ENCODE measurements at regions not wholly inside any gene's neighbourhood (a gene's known extent, or its start where the extent isn't known, plus 50 kb on each side); places are given as distances from the start of the nearest gene placed in this dataset.
A peak's percentile ranks its signal among the peaks of the same experiment; 100 is the strongest.
"Not testable (repeated sequence)": the region's sequence is repeated elsewhere in the genome, so short reads cannot be mapped to it uniquely, and the experiment has no call there.

DNA sequence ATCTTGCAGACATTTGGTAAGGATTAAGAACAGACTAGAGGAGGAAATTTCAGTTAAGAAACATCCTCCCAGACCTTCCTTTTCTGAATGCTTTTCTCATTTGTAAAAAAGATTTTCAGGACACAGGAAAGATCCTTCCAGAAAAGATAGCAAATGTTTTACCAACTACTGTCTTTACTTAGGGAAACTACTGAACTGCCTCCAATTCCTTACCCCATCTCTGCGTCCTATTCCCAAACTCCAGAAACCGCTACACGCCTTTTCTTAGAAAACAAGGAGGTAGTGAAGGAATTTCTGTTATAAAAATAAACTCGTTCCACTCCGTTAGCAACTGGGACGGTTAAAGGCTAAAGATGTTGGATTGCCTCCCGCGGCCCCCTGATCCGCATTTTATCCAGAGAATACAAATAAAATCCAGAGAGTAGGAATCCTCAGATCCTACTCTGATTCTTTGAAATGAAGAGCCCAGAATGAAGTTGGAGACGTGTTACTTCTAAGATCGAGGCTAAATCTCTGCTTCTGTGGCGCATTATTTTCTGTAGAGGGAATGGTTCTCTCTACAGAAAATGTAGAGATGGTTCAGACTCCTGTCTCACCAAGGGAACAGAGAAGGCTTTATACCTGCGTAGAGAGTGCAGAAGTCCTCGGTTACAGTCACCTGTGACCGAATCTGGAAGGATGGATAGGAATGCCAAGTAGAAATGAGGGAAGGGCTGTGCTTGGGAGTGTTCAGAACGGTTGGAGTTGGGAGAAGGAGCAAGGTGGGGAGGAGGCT, 133.0 kb downstream of the GPX5 start:
- ATAC-seq (ENCODE audit: low read depth) = no peak

DNA sequence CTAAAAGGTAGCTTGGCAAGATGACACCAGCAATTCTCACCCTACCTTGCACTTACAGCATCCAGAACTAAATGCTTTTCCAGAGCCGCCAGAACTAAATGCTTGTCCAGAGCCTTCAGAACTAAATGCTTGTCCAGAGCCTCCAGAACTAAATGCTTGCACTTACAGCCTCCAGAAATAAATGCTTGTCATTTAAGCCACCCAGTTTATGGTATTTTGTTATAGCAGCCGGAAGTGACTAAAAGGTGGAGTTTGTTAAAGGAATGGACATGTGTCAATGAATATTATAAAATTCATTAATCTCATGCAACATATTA, 133.5 kb downstream of the GPX5 start:
- peaks cover 11% of the 10 kb centered on the region for H3K4me1 Mint-ChIP-seq
- H3K27ac Mint-ChIP-seq = no peak overlapping the region
- peaks cover 19% of the 10 kb centered on the region for H3K27me3 Mint-ChIP-seq
- no peak overlapping the region for H3K4me3 Mint-ChIP-seq
- H3K9me3 Mint-ChIP-seq = no peaks in the 10 kb centered on the region
- no peak for ATAC-seq (ENCODE audit: low read depth)
- H3K36me3 Mint-ChIP-seq = no peaks in the 10 kb centered on the region
- DNase-seq (ENCODE audit: low spot score in 2 of 2) = no peak

More for the DNA sequence above, 133.0 kb downstream of the GPX5 start:
- Mint-ChIP-seq H3K9me3 (no peaks in the 10 kb centered on the region), H3K27me3 (peaks cover 19% of the 10 kb centered on the region), H3K36me3 (no peaks in the 10 kb centered on the region), H3K4me1 (peaks cover 11% of the 10 kb centered on the region), H3K27ac (peak overlapping the region; percentile 81), H3K4me3 (no peak overlapping the region)
- no peak for DNase-seq (ENCODE audit: low spot score in 2 of 2)

DNA sequence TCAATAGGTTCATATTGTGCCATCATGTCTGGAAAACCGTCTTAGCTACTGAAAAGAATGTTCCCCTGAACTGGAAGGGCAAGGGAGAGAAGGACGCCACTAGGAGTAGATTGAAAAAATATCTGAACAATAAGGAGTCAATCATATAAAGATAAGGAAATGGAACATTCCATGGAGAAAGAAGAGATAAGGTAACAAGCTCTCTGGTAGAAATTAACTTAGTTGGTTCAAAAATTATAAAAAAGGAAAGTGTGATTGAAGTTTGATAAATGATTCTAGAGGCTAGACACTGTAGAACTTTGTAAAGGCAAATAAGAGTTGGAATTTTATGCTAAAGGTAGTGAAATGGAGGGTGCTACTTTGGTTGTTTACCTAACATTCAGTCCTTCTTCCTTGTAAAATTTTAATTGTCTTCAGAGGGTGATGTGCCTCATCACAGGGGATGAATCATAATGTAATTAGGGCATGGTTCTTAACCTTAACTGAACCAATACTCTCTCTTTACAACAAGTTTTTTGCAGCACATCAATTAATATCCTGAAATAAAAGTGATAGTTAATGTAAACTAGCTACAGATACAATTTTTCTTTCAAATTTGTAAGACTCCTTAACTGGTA, 135.5 kb downstream of the GPX5 start:
- H3K4me1 Mint-ChIP-seq = peaks cover 11% of the 10 kb centered on the region
- H3K4me3 Mint-ChIP-seq = no peak overlapping the region
- no peak overlapping the region for H3K27ac Mint-ChIP-seq
- no peak for DNase-seq (ENCODE audit: low spot score in 2 of 2)
- H3K27me3 Mint-ChIP-seq = peaks cover 19% of the 10 kb centered on the region
- no peaks in the 10 kb centered on the region for H3K36me3 Mint-ChIP-seq
- H3K9me3 Mint-ChIP-seq = no peaks in the 10 kb centered on the region
- ATAC-seq (ENCODE audit: low read depth) = no peak

DNA sequence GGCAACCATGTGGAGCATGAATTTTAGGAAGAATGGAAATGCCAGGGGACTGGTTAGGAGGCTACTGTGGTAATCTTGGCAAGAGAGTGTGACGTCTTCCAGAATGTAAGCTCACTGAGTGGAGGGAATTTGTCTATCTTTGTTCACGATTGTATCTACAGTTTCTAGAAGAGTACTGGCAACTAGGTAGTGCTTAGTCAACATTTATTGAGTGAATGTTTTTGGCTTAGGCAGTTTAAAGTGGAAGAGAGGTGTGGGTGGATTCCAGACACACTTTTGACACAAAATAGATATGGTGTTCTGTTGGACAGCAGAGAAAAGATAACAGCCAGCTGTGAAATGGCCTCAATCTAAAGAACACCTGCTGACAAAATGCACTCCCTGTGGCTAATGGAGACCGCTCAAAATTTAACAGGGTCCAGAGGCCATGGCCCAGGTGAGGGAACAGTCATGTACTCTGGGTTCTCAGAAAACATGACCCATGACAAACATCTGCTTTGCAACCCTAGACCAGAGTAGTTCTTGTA, 139.3 kb downstream of the GPX5 start:
- no peak for DNase-seq (ENCODE audit: low spot score in 2 of 2)
- no peaks in the 10 kb centered on the region for H3K36me3 Mint-ChIP-seq
- ATAC-seq (ENCODE audit: low read depth) = no peak
- no peaks in the 10 kb centered on the region for H3K9me3 Mint-ChIP-seq
- no peak overlapping the region for H3K4me3 Mint-ChIP-seq
- no peaks in the 10 kb centered on the region for H3K4me1 Mint-ChIP-seq
- H3K27ac Mint-ChIP-seq = no peak overlapping the region
- H3K27me3 Mint-ChIP-seq = peaks cover 9% of the 10 kb centered on the region

DNA sequence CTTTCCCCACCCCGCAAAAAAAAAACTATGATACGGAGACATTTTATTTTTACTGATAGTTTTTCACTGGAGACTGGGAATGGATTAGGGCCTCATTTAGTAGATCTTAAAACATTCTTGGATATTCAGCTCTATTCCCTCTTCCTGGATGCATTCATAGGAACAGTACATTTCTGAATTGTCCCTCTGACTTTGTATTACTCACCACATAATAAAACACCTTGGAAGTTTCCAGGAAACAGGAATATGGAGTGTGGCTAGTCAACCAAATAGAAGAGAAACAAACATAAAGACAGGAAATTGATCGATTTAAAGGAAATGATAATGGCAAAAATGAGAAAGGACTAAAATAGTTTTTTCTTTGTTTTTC, 147.7 kb downstream of the GPX5 start:
- no peak for DNase-seq (ENCODE audit: low spot score in 2 of 2)
- H3K27ac Mint-ChIP-seq = no peak overlapping the region

DNA sequence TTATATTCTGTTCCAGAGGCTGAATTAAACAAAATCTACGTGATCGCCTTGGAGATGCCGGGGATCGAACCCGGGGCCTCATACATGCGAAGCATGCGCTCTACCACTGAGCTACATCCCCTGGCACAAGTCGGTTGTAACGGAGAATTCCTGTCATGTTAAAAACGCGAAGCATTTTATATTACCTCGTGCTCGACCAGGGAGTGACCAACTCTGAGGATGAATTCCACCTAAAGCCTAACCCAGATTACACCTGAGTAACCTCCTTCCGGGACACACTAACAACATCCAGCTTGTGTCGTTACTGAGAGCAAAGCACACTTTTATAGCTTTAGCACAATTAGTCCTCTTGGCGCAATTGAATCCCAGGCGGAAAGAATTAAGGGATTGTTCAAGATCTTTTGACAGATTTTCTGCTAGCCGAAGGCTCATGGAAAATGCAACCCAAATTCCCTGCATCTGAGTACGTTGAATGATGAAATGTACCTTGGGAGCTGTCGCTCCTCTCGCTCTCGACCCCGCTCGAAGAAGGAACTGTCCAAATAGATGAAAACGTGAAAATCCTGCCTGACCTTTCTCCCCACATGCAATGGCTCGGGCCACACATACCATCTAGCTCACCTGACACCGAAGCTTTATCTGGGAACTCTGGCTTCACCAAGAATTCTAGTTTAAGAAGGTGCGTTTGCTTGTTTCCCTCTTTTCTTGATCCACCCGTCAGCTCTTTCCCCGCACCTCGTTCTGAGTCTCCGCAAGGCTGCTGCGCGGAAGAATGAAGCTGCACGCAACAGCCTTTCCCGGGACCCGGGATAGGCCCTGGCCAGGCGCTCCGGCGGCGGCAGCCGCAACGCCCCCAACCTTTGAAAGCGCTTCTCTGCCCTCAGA, 148.3 kb downstream of the GPX5 start:
- H3K27me3 Mint-ChIP-seq = peaks cover 29% of the 10 kb centered on the region
- H3K4me3 Mint-ChIP-seq = no peak overlapping the region

More for the DNA sequence above, 147.7 kb downstream of the GPX5 start:
- peaks cover 28% of the 10 kb centered on the region for H3K27me3 Mint-ChIP-seq
- no peak for ATAC-seq (ENCODE audit: low read depth)
- H3K4me3 Mint-ChIP-seq = no peak overlapping the region
- H3K9me3 Mint-ChIP-seq = no peaks in the 10 kb centered on the region
- peaks cover 3% of the 10 kb centered on the region for H3K4me1 Mint-ChIP-seq
- H3K36me3 Mint-ChIP-seq = no peaks in the 10 kb centered on the region

DNA sequence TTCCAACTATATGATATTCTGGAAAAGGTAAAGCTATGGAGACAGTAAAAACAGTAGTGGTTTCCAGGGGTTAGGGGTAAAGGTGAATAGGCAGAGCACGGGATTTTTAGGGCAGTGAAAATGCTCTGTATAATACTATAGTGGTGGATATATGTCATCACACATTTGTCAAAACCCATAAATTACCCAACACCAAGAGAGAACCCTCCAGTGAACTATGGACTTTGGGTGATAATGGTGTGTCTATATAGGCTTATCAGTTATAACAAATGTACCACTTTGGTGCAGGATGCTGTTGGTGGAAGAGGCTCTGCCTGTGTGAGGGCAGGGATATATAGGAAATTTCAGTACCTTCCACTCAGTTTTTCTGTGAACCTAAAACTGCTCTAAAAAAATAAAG, 149.9 kb downstream of the GPX5 start:
- peaks cover 3% of the 10 kb centered on the region for H3K4me1 Mint-ChIP-seq
- H3K27ac Mint-ChIP-seq = no peak overlapping the region
- ATAC-seq (ENCODE audit: low read depth) (no peak), DNase-seq (ENCODE audit: low spot score in 2 of 2) (no peak)
- H3K27me3 Mint-ChIP-seq = peaks cover 27% of the 10 kb centered on the region
- no peaks in the 10 kb centered on the region for H3K9me3 Mint-ChIP-seq
- H3K4me3 Mint-ChIP-seq = no peak overlapping the region
- no peaks in the 10 kb centered on the region for H3K36me3 Mint-ChIP-seq

More for the DNA sequence above, 148.3 kb downstream of the GPX5 start:
- H3K9me3 Mint-ChIP-seq = no peaks in the 10 kb centered on the region
- H3K36me3 Mint-ChIP-seq = no peaks in the 10 kb centered on the region
- H3K4me1 Mint-ChIP-seq = peaks cover 3% of the 10 kb centered on the region
- no peak for ATAC-seq (ENCODE audit: low read depth)
- no peak for DNase-seq (ENCODE audit: low spot score in 2 of 2)
- H3K27ac Mint-ChIP-seq = no peak overlapping the region

DNA sequence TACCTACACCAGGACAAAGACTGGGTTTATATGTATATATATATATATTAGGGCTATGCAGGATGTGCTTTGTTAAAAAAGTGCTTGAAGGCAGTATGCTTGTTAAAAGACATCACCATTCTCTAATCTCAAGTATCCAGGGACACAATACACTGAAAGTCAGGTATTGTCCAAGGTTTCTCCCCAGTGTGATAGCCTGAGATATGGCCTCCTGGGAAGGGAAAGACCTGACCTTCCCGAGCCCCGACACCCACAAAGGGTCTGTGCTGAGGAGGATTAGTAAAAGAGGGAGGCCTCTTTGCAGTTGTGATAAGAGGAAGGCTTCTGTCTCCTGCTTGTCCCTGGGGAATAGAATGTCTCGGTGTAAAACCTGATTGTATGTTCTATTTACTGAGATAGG, 156.9 kb downstream of the GPX5 start:
- Mint-ChIP-seq H3K27me3 (peaks cover 22% of the 10 kb centered on the region), H3K36me3 (no peaks in the 10 kb centered on the region), H3K9me3 (no peaks in the 10 kb centered on the region), H3K4me3 (no peak overlapping the region), H3K27ac (no peak overlapping the region), H3K4me1 (peaks cover 3% of the 10 kb centered on the region)
- DNase-seq (ENCODE audit: low spot score in 2 of 2) (no peak), ATAC-seq (ENCODE audit: low read depth) (no peak)

DNA sequence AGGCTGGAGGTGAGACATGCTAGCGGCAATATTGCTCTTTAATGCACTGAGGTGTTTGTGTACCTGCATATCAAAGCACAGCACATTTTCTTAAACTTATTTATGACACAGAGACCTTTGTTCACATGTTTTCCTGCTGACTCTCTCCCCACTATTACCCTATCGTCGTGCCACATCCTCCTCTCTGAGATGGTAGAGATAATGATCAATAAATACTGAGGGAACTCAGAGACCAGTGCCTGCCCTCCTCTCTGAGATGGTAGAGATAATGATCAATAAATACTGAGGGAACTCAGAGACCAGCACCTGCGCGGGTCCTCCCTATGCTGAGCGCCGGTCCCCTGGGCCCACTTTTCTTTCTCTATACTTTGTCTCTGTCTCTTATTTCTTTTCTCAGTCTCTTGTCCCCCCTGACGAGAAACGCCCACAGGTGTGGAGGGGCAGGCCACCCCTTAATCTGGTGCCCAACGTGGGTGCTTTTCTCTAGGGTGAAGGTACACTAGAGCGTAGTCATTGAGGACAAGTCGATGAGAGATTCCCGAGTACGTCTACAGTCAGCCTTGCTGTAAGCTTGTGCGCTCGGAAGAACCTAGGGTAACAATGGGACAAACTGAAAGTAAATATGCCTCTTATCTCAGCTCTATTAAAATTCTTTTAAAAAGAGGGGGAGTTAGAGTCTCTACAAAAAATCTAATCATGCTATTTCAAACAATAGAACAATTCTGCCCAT, 157.4 kb downstream of the GPX5 start:
- H3K27ac Mint-ChIP-seq; DNase-seq (ENCODE audit: low spot score in 2 of 2); H3K4me3 Mint-ChIP-seq: not testable (repeated sequence)

DNA sequence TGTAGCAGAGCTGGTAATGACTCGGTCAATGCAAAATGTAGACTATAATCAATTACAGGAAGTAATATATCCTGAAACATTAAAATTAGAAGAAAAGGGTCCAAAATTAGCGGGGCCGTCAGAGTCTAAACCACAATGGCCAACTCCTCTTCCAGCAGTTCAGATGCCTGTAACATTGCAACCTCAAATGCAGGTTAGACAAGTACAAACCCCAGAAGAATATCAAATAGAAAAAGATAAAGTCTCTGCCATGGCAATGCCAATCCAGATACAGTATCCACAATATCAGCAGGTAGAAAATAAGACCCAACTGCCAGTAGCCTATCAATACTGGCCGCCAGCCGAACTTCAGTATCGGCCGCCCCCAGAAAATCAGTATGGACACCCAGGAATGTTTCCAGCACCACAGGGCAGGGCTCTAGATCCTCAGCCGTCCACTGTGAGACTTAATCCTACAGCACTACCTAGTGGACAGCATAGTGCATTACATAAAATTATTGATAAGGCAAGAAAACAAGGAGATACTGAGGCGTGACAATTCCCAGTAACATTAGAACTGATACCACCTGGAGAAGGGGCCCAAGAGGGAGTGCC, 158.4 kb downstream of the GPX5 start:
- no peak overlapping the region for H3K27ac Mint-ChIP-seq
- DNase-seq (ENCODE audit: low spot score in 2 of 2) = peak in 1 of 2 donors; percentile 12
- no peaks in the 10 kb centered on the region for H3K36me3 Mint-ChIP-seq
- H3K27me3 Mint-ChIP-seq = peaks cover 22% of the 10 kb centered on the region
- peaks cover 3% of the 10 kb centered on the region for H3K4me1 Mint-ChIP-seq
- H3K4me3 Mint-ChIP-seq = no peak overlapping the region
- ATAC-seq (ENCODE audit: low read depth) = no peak
- H3K9me3 Mint-ChIP-seq = no peaks in the 10 kb centered on the region

More for the DNA sequence above, 157.4 kb downstream of the GPX5 start:
- not testable (repeated sequence) for H3K4me1 Mint-ChIP-seq; H3K36me3 Mint-ChIP-seq; ATAC-seq (ENCODE audit: low read depth); H3K9me3 Mint-ChIP-seq
- H3K27me3 Mint-ChIP-seq = peaks cover 24% of the 10 kb centered on the region

DNA sequence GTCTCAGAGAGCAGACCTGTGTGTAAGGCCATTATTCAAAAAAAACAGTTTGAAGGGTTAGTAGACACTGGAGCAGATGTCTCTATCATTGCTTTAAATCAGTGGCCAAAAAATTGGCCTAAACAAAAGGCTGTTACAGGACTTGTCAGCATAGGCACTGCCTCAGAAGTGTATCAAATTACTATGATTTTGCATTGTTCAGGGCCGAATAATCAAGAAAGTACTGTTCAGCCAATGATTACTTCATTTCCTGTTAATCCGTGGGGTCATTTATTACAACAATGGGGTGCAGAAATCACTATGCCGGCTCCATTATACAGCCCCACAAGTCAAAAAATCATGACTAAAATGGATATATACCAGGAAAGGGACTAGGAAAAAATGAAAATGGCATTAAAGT, 160.3 kb downstream of the GPX5 start:
- H3K9me3 Mint-ChIP-seq; H3K4me3 Mint-ChIP-seq; H3K36me3 Mint-ChIP-seq; ATAC-seq (ENCODE audit: low read depth); DNase-seq (ENCODE audit: low spot score in 2 of 2); H3K27ac Mint-ChIP-seq; H3K4me1 Mint-ChIP-seq: not testable (repeated sequence)
- peaks cover 24% of the 10 kb centered on the region for H3K27me3 Mint-ChIP-seq

DNA sequence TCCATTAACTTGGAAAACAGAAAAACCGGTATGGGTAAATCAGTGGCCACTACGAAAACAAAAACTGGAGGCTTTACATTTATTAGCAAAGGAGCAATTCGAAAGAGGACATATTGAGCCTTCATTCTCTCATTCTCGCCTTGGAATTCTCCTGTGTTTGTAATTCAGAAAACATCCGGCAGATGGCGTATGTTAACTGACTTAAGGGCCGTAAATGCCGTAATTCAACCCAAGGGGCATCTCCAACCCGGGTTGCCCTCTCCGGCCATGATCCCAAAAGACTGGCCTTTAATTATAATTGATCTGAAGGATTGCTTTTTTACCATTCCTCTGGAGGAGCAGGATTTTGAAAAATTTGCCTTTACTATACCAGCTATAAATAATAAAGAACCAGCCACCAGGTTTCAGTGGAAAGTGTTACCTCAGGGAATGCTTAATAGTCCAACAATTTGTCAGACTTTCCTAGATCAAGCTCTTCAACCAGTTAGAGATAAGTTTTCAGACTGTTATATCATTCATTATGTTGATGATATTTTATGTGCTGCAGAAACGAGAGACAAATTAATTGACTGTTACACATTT, 160.9 kb downstream of the GPX5 start:
- DNase-seq (ENCODE audit: low spot score in 2 of 2) = peak; percentile 64 to 67

More for the DNA sequence above, 160.9 kb downstream of the GPX5 start:
- H3K4me3 Mint-ChIP-seq; H3K4me1 Mint-ChIP-seq; H3K36me3 Mint-ChIP-seq; ATAC-seq (ENCODE audit: low read depth); H3K9me3 Mint-ChIP-seq; H3K27ac Mint-ChIP-seq: not testable (repeated sequence)
- H3K27me3 Mint-ChIP-seq = peaks cover 25% of the 10 kb centered on the region

Measured in memory B cell (primary cell).